ENCODE measurements at regions not wholly inside any gene's neighbourhood (a gene's known extent, or its start where the extent isn't known, plus 50 kb on each side); places are given as distances from the start of the nearest gene placed in this dataset.
A peak's percentile ranks its signal among the peaks of the same experiment; 100 is the strongest.

DNA sequence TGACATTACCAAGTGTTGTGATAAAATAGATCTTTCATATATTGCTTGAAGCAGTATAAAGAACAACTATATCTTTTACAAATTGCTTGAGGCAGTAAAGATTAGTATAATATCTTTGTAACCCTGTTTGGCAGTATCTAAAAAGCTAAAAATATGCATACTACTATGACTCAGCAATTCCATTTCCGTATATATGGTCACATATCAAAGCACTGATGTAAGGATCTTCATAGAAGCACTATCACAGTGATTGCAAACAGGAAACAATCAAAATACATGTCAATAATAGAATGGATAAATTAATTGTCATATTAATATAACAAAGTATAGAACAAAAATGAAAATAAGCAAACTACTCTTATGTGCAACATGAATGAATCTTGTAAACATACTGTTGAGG, 158.4 kb upstream of the IGF1 start:
- no peak overlapping the region for H3K27ac ChIP-seq
- TF ChIP-seq, protein P1, sequence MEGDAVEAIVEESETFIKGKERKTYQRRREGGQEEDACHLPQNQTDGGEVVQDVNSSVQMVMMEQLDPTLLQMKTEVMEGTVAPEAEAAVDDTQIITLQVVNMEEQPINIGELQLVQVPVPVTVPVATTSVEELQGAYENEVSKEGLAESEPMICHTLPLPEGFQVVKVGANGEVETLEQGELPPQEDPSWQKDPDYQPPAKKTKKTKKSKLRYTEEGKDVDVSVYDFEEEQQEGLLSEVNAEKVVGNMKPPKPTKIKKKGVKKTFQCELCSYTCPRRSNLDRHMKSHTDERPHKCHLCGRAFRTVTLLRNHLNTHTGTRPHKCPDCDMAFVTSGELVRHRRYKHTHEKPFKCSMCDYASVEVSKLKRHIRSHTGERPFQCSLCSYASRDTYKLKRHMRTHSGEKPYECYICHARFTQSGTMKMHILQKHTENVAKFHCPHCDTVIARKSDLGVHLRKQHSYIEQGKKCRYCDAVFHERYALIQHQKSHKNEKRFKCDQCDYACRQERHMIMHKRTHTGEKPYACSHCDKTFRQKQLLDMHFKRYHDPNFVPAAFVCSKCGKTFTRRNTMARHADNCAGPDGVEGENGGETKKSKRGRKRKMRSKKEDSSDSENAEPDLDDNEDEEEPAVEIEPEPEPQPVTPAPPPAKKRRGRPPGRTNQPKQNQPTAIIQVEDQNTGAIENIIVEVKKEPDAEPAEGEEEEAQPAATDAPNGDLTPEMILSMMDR (IDR thresholded peaks at IDR 0.05; ENCODE audit: low read depth, low read length): no peak
- DNase-seq (ENCODE audit: low read depth in 1 of 2, low spot score in 1 of 2): peak in 1 of 2 donors; percentile 20

GRCh38 chr12:102633981-102634605, 153.7 kb upstream of the IGF1 start:
- H3K4me3 ChIP-seq: no peak overlapping the region
- peak in 1 of 2 donors; percentile 26 for DNase-seq (ENCODE audit: low read depth in 1 of 2, low spot score in 1 of 2)
- no peaks in the 10 kb centered on the region for H3K27me3 ChIP-seq
- H3K36me3 ChIP-seq: no peaks in the 10 kb centered on the region
- TF ChIP-seq, protein P1 (IDR thresholded peaks at IDR 0.05; ENCODE audit: low read depth, low read length): no peak
- H3K27ac ChIP-seq: no peak overlapping the region
- H3K9me3 ChIP-seq (ENCODE audit: low read depth): no peaks in the 10 kb centered on the region
- no peaks in the 10 kb centered on the region for H3K4me1 ChIP-seq (ENCODE audit: low read depth)

More for the DNA sequence above, 158.4 kb upstream of the IGF1 start:
- no peaks in the 10 kb centered on the region for H3K27me3 ChIP-seq
- H3K36me3 ChIP-seq: no peaks in the 10 kb centered on the region
- H3K4me3 ChIP-seq: no peak overlapping the region
- no peaks in the 10 kb centered on the region for H3K9me3 ChIP-seq (ENCODE audit: low read depth)
- H3K4me1 ChIP-seq (ENCODE audit: low read depth): no peaks in the 10 kb centered on the region

DNA sequence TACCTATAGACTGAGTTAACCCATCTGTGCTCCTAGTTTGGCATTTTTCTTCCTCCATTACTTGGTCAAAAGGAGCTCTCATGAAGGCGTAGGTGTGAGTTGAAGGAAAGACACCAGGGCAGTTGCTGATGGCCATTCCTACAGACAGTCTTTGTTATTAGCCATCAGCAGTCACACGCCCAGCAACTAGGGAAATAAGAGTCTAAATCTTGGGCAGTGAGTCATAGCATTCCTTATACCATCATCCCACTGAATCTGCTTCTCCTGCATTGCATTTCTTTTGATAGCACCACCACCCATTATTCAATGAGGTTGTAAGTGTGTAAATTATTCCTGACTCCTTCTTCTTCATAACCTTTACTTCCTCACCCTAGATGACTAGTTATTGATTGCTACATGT, 150.9 kb upstream of the IGF1 start:
- H3K27me3 ChIP-seq: no peaks in the 10 kb centered on the region
- H3K27ac ChIP-seq: no peak overlapping the region
- TF ChIP-seq, protein P1 (IDR thresholded peaks at IDR 0.05; ENCODE audit: low read depth, low read length): no peak
- no peaks in the 10 kb centered on the region for H3K36me3 ChIP-seq
- H3K4me1 ChIP-seq (ENCODE audit: low read depth): no peaks in the 10 kb centered on the region
- DNase-seq (ENCODE audit: low read depth in 1 of 2, low spot score in 1 of 2): peak in 1 of 2 donors; percentile 39
- no peak overlapping the region for H3K4me3 ChIP-seq
- H3K9me3 ChIP-seq (ENCODE audit: low read depth): no peaks in the 10 kb centered on the region

- Histone ChIP-seq H3K9me3 (ENCODE audit: low read depth) (no peaks in the 10 kb centered on the region), H3K4me3 (no peak overlapping the region), H3K27me3 (no peaks in the 10 kb centered on the region), H3K27ac (no peak overlapping the region), H3K36me3 (no peaks in the 10 kb centered on the region), H3K4me1 (ENCODE audit: low read depth) (no peaks in the 10 kb centered on the region)
- DNase-seq (ENCODE audit: low read depth in 1 of 2, low spot score in 1 of 2): no peak
- TF ChIP-seq, protein P1 (IDR thresholded peaks at IDR 0.05; ENCODE audit: low read depth, low read length): no peak
Observed at GRCh38 chr12:102629262-102629888, 149.0 kb upstream of the IGF1 start.

DNA sequence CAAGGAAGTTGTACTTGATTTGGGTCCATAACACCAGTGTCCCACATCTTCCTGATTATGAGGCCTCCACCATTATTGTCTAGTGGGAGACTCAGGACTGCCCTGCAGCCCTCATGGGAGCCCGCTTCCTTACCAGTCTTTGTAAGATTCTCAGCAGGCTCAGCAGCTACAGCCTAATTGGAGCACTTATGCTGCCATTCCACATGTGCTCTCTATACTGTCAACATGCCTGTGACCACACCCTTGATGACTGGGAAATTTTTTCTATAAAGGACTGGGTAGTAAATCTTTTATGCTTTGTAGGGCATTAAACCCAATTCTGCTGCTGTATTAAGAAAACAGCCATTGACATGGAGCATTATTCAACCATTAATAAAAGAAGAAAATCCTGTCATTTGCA, 145.5 kb upstream of the IGF1 start:
- Histone ChIP-seq H3K4me3 (no peak overlapping the region), H3K9me3 (ENCODE audit: low read depth) (no peaks in the 10 kb centered on the region), H3K27ac (no peak overlapping the region), H3K27me3 (no peaks in the 10 kb centered on the region), H3K4me1 (ENCODE audit: low read depth) (no peaks in the 10 kb centered on the region), H3K36me3 (no peaks in the 10 kb centered on the region)
- TF ChIP-seq, protein P1 (IDR thresholded peaks at IDR 0.05; ENCODE audit: low read depth, low read length): no peak
- no peak for DNase-seq (ENCODE audit: low read depth in 1 of 2, low spot score in 1 of 2)

All from cardiac muscle cell (in vitro differentiated cells and primary cell).